HG03135 (cell line): ENCODE measurements at regions not wholly inside any gene's neighbourhood (a gene's known extent, or its start where the extent isn't known, plus 50 kb on each side); places are given as distances from the start of the nearest gene placed in this dataset.
A peak's percentile ranks its signal among the peaks of the same experiment; 100 is the strongest.

ENCODE experiments used
- ATAC-seq: cut with Tn5 transposase; IDR thresholded peaks from one replicate; pipeline ENCODE4 v1.9.1; 2021; ENCODE audit warnings: mild to moderate bottlenecking, moderate library complexity; ENCODE audit not compliant: unreplicated experiment

DNA sequence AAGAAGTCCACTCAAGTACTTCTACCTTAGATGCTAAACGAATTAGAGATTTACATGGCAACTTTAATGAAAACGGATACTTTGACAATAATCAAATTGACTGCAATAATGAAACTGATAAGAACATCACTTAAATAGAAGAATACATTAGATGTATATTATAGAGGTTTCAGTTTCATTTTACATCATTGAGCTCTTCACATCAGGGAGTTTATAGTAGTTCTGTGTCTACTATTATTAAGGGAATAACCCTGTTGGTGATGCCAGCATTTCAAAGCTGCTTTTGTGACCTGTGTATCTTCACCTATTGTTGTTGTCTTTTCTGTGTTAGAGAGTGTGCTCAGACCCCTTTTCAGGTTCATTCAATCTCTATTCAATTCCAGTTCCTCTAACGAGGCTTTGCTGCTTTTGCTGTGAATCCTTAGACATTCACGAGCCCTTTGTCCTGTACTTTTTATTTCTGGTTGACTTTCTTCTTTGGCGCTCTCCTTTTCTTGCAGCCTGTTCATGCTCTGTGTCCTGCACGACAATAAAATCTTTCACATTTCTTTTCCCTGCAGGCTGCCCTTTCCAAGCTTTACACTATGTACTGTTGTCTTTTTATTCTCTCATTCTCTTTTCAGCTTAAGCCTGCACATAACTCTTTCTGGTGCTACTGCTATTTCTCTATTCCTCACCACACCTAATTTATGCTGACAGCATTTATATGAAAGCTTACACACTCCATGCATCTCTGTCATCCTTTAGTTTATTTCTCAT lies 232.1 kb downstream of the CPE start:
- no peak for ATAC-seq

DNA sequence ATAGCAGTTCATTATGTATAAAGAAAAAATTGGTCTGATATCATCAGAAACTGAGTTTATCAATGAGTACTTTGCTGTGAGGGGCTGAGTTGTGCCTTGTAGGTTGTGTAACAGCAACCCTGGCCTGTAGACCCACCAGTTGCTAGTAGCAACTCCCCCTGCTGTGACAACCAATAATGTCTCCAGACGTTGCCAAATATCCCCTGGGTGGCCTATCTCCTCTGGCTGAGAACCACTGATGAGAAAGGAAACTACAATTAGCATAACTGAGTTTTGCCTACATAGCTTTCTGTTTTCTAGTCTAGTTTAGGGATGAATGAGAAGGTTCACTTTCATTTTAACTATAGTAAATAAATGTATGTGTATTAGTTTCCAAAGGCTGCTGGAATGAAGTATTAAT lies 234.1 kb downstream of the CPE start:
- peak; percentile 98 for ATAC-seq

- no peak for ATAC-seq
Measured at GRCh38 chr4:165613581-165613980, 234.8 kb downstream of the CPE start.

GRCh38 chr4:165620913-165621312 lies 242.1 kb downstream of the CPE start:
- ATAC-seq, result no peak

DNA sequence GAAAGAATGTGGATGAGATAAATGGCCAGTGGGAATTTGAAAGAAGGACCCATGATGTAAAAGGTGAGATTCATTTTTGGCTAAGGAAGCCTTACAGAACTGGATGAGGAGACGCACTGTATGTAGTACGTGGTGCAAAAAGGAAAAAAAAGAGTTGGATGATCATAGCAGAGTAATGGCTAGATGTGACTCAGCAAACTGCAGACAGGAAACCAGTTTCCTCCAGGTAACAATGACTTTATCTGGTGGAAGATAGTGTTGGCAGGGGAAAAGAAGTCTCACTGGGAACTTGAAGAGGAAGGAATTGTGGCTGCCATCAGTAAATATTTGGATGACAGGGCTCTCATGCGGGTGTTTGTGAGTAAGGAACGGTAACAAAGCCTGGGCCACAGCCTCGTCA lies 243.2 kb downstream of the CPE start:
- no peak for ATAC-seq

DNA sequence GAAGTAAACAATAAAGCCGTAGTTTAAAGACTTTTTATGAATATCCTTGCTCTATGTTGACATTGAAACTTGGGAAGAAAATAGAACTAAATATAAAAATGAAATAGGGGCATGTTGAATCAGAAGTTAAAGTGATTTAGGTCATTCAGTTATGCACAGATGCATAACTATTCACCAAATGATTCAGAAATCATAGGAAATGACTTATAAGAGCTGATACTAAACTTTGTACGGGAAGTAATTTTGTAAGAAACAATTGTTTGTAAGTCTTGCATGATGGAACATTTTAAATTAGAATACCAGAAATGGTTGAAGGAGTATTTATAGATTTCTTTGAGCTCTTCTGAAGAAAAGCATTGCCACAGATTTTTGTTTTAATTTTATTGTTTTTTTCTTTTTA lies 246.5 kb downstream of the CPE start:
- no peak for ATAC-seq

GRCh38 chr4:165626316-165626715 lies 246.7 kb upstream of the TLL1 start:
- no peak for ATAC-seq

GRCh38 chr4:165627128-165627527 lies 245.9 kb upstream of the TLL1 start:
- no peak for ATAC-seq

DNA sequence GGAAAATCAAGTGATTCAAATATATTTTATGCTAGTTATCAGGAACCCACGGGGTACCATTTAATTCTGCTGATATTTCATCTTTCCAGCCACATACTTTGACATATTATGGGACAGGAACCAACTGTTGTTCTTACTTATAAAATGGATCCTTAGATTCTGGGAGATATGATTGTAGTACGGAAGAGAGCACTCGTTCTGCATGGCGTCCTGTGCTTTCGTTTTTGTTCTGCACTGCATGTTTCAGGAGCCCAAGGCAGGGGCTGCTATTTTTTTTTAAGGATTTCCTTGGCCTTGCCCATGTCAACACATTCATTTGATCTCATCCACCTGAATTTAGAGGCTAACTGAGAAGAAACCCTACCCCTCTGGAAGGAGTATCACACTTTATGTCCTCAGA lies 245.5 kb upstream of the TLL1 start:
- no peak for ATAC-seq

GRCh38 chr4:165628572-165628971 lies 244.5 kb upstream of the TLL1 start:
- ATAC-seq, result no peak

DNA sequence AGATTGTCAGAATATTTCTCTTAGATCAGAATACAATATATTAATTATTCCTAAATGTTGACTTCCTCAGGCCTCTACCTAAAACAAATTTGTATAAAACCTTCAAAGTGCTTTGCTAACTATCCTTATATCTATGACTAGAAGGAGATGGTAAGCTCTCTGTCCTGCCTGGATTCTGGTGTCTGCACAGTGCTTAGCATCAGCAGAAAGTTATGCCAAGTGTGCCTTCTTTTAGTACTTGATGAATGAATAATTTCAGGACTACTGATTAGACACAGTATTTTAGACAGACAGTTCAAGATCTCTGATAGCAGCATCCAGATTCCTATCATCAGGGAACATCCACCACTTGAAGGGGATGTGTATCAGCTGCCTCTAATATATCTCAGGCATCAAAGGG lies 242.4 kb upstream of the TLL1 start:
- no peak for ATAC-seq

GRCh38 chr4:165631208-165631894 lies 241.7 kb upstream of the TLL1 start:
- no peak for ATAC-seq

GRCh38 chr4:165631912-165632311 lies 241.1 kb upstream of the TLL1 start:
- ATAC-seq, result no peak

- no peak for ATAC-seq
Measured at GRCh38 chr4:165634766-165635165, 238.3 kb upstream of the TLL1 start.

DNA sequence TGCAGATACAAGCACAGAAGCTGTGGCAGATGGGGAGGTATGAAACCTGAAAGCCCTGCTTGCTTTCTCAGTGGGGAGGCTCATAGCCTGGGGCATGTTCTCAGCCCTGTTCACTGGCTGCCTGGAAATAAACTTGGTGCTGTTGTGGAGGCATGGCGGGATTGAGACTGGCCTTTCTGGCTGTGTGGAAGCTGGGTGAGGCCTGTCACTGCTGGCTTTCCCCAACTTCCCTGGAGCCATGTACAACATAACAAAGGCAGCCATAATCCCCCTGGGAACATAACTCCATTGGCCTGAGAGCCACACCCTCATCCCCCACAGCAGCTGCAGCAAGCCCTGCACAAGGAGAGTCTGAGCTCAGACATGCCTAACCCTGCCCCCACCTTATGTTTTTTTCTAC lies 237.7 kb upstream of the TLL1 start:
- no peak for ATAC-seq

DNA sequence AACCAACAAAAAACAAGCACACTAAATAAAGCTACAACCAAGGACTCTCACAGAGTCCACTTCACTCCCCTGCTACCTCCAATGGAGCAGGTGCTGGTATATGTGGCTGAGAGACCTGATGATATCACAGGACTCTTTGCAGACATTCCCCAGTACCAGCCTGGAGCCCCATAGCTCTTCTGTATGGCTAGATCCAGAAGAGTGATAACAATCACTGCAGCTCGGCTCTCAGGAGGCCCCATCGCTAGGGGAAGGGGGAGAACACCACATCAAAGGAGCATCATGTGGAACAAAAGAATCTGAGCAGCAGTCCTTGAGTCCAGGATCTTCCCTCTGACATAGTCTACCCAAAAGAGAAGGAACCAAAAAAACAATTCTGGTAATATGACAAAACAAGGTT lies 237.1 kb upstream of the TLL1 start:
- ATAC-seq, result no peak

DNA sequence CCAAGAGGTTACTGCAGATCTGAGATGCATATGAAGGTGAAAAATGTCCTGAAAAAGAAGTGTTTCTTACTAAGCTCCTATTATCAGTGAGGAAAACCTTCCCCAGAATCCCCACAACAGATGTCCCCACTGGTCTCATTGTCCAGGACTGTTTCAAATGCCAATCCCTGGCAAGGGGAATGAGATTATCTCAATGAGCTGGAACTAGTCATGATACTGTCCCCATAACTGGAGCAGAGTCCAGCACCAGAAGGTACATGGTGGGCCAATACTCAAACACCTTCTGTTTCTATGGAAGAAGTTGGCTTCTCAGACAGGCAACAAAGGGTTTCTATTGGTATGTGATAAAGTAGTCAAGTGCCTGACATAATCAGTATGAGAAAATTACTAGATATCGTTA lies 221.1 kb upstream of the TLL1 start:
- ATAC-seq, result no peak

DNA sequence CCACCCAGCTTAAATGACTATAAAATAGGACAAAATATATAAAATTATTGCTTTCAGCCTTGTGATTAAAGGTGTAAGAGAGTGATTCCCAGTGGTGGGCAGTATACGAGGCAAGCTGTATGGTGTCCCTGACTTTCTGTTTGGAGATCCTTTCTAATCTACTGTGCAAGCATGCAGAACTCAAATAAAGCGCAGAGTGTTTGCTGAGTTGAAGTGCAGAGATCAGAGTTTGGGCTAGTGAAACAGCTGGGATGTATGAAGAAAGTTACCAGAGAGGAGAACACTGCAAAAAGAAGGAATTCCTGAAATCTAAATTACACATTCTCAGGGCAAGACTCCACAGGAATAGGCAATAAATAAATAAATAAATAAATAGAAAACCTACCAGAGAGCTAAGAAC lies 218.5 kb upstream of the TLL1 start:
- no peak for ATAC-seq

GRCh38 chr4:165656399-165656798 lies 216.6 kb upstream of the TLL1 start:
- ATAC-seq, result no peak

DNA sequence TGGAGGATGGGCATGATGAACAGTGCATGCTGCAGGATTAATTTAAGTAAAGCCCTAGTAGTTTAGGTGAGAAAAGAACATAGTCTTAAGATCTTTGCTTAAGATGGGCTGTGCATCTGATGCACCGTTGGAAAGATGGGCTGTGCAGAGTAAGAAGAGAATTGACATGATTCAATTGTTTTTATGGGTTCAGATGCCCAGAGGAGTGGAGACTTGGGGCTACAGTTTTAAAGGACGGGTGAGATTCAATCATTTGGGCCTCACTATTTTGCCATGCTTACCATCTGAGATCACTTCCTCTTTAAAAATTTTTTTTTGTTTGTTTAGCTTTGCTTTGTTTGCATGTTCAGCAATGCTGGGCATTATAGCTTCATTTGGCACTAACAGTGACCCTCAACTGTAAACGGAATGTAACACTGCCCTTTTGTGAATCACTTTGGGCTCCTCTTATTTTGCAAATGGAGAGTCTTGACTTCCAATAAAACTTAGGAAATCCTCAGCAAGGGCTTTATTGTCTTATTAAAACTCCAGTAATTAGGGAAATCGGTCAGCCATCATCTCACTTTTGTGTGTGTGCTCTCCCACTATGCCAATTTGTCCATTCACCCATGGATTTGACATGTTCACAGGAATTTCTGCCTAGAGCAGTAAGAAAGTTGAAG lies 216.1 kb upstream of the TLL1 start:
- no peak for ATAC-seq

- ATAC-seq, result no peak
Measured at GRCh38 chr4:165662341-165662740, 210.7 kb upstream of the TLL1 start.

- ATAC-seq, result no peak
Measured at GRCh38 chr4:165663411-165663810, 209.6 kb upstream of the TLL1 start.
